Liver (tissue), 3 donors: ENCODE measurements at regions not wholly inside any gene's neighbourhood (a gene's known extent, or its start where the extent isn't known, plus 50 kb on each side); places are given as distances from the start of the nearest gene placed in this dataset.

Experiments
- EGR1 ChIP-seq, 2 donors: IDR thresholded peaks; 2 replicates each; pipeline ENCODE4 v1.6.1; 2016 to 2018; ENCODE audit warnings: antibody characterized with exemption in 2 of 2, low read depth in 2 of 2
- FOXA1 ChIP-seq: IDR thresholded peaks from 2 replicates; pipeline ENCODE4 v1.6.1; 2016; ENCODE audit warnings: antibody characterized with exemption
- GABPA ChIP-seq, 2 donors: IDR thresholded peaks in 1 of 2; conservative IDR thresholded peaks in 1 of 2; 2 replicates each; pipeline ENCODE4 v1.6.1; 2016; ENCODE audit warnings: antibody characterized with exemption in 2 of 2, mild to moderate bottlenecking in 1 of 2, moderate library complexity in 1 of 2
- JUND ChIP-seq, 2 donors: IDR thresholded peaks; 2 replicates each; pipeline ENCODE4 v1.6.1; 2016; ENCODE audit warnings: antibody characterized with exemption in 2 of 2
- MAX ChIP-seq: IDR thresholded peaks from 2 replicates; pipeline ENCODE4 v1.6.1; 2016; ENCODE audit warnings: antibody characterized with exemption
- RAD21 ChIP-seq, 2 donors: IDR thresholded peaks; 2 replicates each; pipeline ENCODE4 v1.6.1; 2016; ENCODE audit warnings: antibody characterized with exemption in 2 of 2, mild to moderate bottlenecking in 2 of 2
- SP1 ChIP-seq: IDR thresholded peaks from 2 replicates; pipeline ENCODE4 v1.6.1; 2018; ENCODE audit warnings: antibody characterized with exemption, mild to moderate bottlenecking
- TAF1 ChIP-seq: conservative IDR thresholded peaks from 2 replicates; pipeline ENCODE4 v1.6.1; 2016; ENCODE audit warnings: antibody characterized with exemption, mild to moderate bottlenecking
- YY1 ChIP-seq: IDR thresholded peaks from 2 replicates; pipeline ENCODE4 v1.6.1; 2016; ENCODE audit warnings: antibody characterized with exemption, mild to moderate bottlenecking
- TF ChIP-seq, protein P1 (sequence below): fragments of 150-350 bp; IDR thresholded peaks from 2 replicates; pipeline ENCODE4 v1.5.1; 2017; ENCODE audit warnings: improper control_type of control experiment, low read depth, low read length; ENCODE audit not compliant: missing input control
- TF ChIP-seq, protein P2 (sequence below): IDR thresholded peaks from 2 replicates; pipeline ENCODE4 v1.6.1; 2016; ENCODE audit warnings: antibody characterized with exemption, mild to moderate bottlenecking
- donor health status: healthy.
- donor health status: healthy.

GRCh38 chr5:3284506-3284905 lies 311.1 kb upstream of the IRX1 start:
- TF ChIP-seq, protein P1, sequence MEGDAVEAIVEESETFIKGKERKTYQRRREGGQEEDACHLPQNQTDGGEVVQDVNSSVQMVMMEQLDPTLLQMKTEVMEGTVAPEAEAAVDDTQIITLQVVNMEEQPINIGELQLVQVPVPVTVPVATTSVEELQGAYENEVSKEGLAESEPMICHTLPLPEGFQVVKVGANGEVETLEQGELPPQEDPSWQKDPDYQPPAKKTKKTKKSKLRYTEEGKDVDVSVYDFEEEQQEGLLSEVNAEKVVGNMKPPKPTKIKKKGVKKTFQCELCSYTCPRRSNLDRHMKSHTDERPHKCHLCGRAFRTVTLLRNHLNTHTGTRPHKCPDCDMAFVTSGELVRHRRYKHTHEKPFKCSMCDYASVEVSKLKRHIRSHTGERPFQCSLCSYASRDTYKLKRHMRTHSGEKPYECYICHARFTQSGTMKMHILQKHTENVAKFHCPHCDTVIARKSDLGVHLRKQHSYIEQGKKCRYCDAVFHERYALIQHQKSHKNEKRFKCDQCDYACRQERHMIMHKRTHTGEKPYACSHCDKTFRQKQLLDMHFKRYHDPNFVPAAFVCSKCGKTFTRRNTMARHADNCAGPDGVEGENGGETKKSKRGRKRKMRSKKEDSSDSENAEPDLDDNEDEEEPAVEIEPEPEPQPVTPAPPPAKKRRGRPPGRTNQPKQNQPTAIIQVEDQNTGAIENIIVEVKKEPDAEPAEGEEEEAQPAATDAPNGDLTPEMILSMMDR, result no peak
- TF ChIP-seq RAD21 (IDR thresholded peaks at IDR 0.05) (no peak), MAX (no peak), EGR1 (IDR thresholded peaks at IDR 0.05; ENCODE audit: low read depth in 2 of 2) (no peak), JUND (IDR thresholded peaks at IDR 0.05) (no peak), SP1 (no peak), TAF1 (no peak), GABPA (IDR thresholded peaks at IDR 0.05 in 1 of 2, conservative IDR thresholded peaks at IDR 0.05 in 1 of 2) (no peak), YY1 (no peak), FOXA1 (no peak)
- TF ChIP-seq, protein P2, sequence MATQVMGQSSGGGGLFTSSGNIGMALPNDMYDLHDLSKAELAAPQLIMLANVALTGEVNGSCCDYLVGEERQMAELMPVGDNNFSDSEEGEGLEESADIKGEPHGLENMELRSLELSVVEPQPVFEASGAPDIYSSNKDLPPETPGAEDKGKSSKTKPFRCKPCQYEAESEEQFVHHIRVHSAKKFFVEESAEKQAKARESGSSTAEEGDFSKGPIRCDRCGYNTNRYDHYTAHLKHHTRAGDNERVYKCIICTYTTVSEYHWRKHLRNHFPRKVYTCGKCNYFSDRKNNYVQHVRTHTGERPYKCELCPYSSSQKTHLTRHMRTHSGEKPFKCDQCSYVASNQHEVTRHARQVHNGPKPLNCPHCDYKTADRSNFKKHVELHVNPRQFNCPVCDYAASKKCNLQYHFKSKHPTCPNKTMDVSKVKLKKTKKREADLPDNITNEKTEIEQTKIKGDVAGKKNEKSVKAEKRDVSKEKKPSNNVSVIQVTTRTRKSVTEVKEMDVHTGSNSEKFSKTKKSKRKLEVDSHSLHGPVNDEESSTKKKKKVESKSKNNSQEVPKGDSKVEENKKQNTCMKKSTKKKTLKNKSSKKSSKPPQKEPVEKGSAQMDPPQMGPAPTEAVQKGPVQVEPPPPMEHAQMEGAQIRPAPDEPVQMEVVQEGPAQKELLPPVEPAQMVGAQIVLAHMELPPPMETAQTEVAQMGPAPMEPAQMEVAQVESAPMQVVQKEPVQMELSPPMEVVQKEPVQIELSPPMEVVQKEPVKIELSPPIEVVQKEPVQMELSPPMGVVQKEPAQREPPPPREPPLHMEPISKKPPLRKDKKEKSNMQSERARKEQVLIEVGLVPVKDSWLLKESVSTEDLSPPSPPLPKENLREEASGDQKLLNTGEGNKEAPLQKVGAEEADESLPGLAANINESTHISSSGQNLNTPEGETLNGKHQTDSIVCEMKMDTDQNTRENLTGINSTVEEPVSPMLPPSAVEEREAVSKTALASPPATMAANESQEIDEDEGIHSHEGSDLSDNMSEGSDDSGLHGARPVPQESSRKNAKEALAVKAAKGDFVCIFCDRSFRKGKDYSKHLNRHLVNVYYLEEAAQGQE, result no peak
